HEK293T (cell line): ENCODE measurements at regions not wholly inside any gene's neighbourhood (a gene's known extent, or its start where the extent isn't known, plus 50 kb on each side); places are given as distances from the start of the nearest gene placed in this dataset.
A peak's percentile ranks its signal among the peaks of the same experiment; 100 is the strongest.

Experiments used
- CTCF ChIA-PET: fragments of 350-600 bp; formaldehyde crosslinking; extraction: SDS; loops from one replicate; lab custom pipeline; 2021; ENCODE audit warnings: antibody characterized with exemption, inconsistent platforms; lab: Yijun Ruan, JAX
- POLR2A ChIA-PET: fragments of 350-600 bp; formaldehyde crosslinking; extraction: SDS; loops from one replicate; lab custom pipeline; 2020; ENCODE audit warnings: antibody characterized with exemption, inconsistent platforms; lab: Yijun Ruan, JAX
- DNase-seq: peaks from one replicate; pipeline ENCODE4 v3.0.0; 2012; ENCODE audit warnings: mixed read lengths; ENCODE audit errors: extremely low spot score
- ARNT ChIP-seq: fragments of 450-650 bp; IDR thresholded peaks from 2 replicates; pipeline ENCODE4 v1.6.1; 2017; ENCODE audit warnings: mild to moderate bottlenecking
- BHLHE40 ChIP-seq: fragments of 450-650 bp; IDR thresholded peaks from 2 replicates; pipeline ENCODE4 v1.6.1; 2016; ENCODE audit warnings: mild to moderate bottlenecking, moderate library complexity, borderline replicate concordance
- CTBP1 ChIP-seq: fragments of 450-650 bp; IDR thresholded peaks from 2 replicates; pipeline ENCODE4 v1.6.1; 2016; ENCODE audit warnings: borderline replicate concordance
- ELF4 ChIP-seq: fragments of 450-650 bp; IDR thresholded peaks from 2 replicates; pipeline ENCODE4 v1.6.1; 2017; ENCODE audit warnings: antibody characterized with exemption
- FOXA1 ChIP-seq: fragments of 450-650 bp; IDR thresholded peaks from 2 replicates; pipeline ENCODE4 v1.6.1; 2016; ENCODE audit warnings: mild to moderate bottlenecking
- FOXK2 ChIP-seq: fragments of 450-650 bp; IDR thresholded peaks from 2 replicates; pipeline ENCODE4 v1.6.1; 2016; ENCODE audit warnings: mild to moderate bottlenecking
- FOXM1 ChIP-seq: fragments of 450-650 bp; IDR thresholded peaks from 2 replicates; pipeline ENCODE4 v1.6.1; 2017; ENCODE audit warnings: mild to moderate bottlenecking, borderline replicate concordance
- HDGF ChIP-seq: fragments of 450-650 bp; IDR thresholded peaks from 2 replicates; pipeline ENCODE4 v1.6.1; 2017; ENCODE audit warnings: antibody characterized with exemption, borderline replicate concordance
- L3MBTL2 ChIP-seq: fragments of 450-650 bp; conservative IDR thresholded peaks from 2 replicates; pipeline ENCODE4 v1.6.1; 2016; ENCODE audit warnings: mild to moderate bottlenecking
- LEF1 ChIP-seq: fragments of 450-650 bp; IDR thresholded peaks from 2 replicates; pipeline ENCODE4 v1.6.1; 2017; ENCODE audit warnings: mild to moderate bottlenecking, borderline replicate concordance
- NFRKB ChIP-seq: fragments of 450-650 bp; IDR thresholded peaks from 2 replicates; pipeline ENCODE4 v1.6.1; 2016; ENCODE audit warnings: mild to moderate bottlenecking, moderate library complexity
- PKNOX1 ChIP-seq: fragments of 450-650 bp; IDR thresholded peaks from 2 replicates; pipeline ENCODE4 v1.6.1; 2016
- SP1 ChIP-seq: fragments of 450-650 bp; IDR thresholded peaks from 2 replicates; pipeline ENCODE4 v1.6.1; 2017
- SUZ12 ChIP-seq: fragments of 450-650 bp; IDR thresholded peaks from 2 replicates; pipeline ENCODE4 v1.6.1; 2016; ENCODE audit warnings: mild to moderate bottlenecking
- TARDBP ChIP-seq: fragments of 450-650 bp; IDR thresholded peaks from 2 replicates; pipeline ENCODE4 v1.6.1; 2016
- ZNF384 ChIP-seq: fragments of 450-650 bp; IDR thresholded peaks from 2 replicates; pipeline ENCODE4 v1.6.1; 2016

- POLR2A ChIA-PET, result interaction anchor here (0.8 to 1.6 kb wide), 4 partner anchors 41 to 130 kb away, joined by 3 to 4 read pairs (median 4); partner anchors contain the start of gene NDUFA12
- CTCF ChIA-PET, result interaction anchor here (0.9 kb wide), 1 partner anchor 10 kb away, joined by 3 read pairs; no protein-coding TSS in a partner anchor
- TF ChIP-seq L3MBTL2 (no peak), ZNF384 (no peak), ARNT (no peak), FOXA1 (no peak), FOXM1 (no peak), LEF1 (no peak), SUZ12 (no peak), BHLHE40 (no peak), NFRKB (no peak), SP1 (no peak), HDGF (no peak), ELF4 (no peak), TARDBP (no peak), CTBP1 (no peak), FOXK2 (no peak), PKNOX1 (no peak)
- DNase-seq, result peak; percentile 75
Observed at GRCh38 chr12:94872971-94873733, 130.3 kb downstream of the NDUFA12 start.

GRCh38 chr12:94872671-94872970 is 130.9 kb downstream of the NDUFA12 start:
- CTCF ChIA-PET, result interaction anchor here (0.9 kb wide), 1 partner anchor 11 kb away, joined by 3 read pairs; no protein-coding TSS in a partner anchor
- TF ChIP-seq SUZ12 (no peak), FOXK2 (no peak), TARDBP (no peak), BHLHE40 (no peak), L3MBTL2 (no peak), NFRKB (no peak)
- DNase-seq, result no peak
- POLR2A ChIA-PET, result interaction anchor here (1.6 kb wide), 1 partner anchor 131 kb away, joined by 4 read pairs; the partner anchor contains the start of gene NDUFA12

GRCh38 chr12:94872007-94872653 is 131.4 kb downstream of the NDUFA12 start:
- ChIA-PET POLR2A (interaction anchor here (1.6 kb wide), 1 partner anchor 131 kb away, joined by 4 read pairs; the partner anchor contains the start of gene NDUFA12), CTCF (no interaction called here)
- no peak for TF ChIP-seq PKNOX1
- no peak for TF ChIP-seq TARDBP
- no peak for TF ChIP-seq NFRKB
- no peak for DNase-seq

GRCh38 chr12:94870511-94870910 is 133.0 kb downstream of the NDUFA12 start:
- POLR2A ChIA-PET, result no interaction called here
- CTCF ChIA-PET, result interaction anchor here (0.6 kb wide), 1 partner anchor 82 kb away, joined by 3 read pairs; no protein-coding TSS in a partner anchor
- TF ChIP-seq FOXK2 (no peak), FOXA1 (no peak)
- DNase-seq, result no peak

GRCh38 chr12:94868161-94868560 is 135.3 kb downstream of the NDUFA12 start:
- POLR2A ChIA-PET, result no interaction called here
- no peak for DNase-seq
- no peak for TF ChIP-seq L3MBTL2
- no peak for TF ChIP-seq FOXM1
- TF ChIP-seq HDGF, result no peak
- no peak for TF ChIP-seq SP1
- TF ChIP-seq FOXK2, result no peak
- TF ChIP-seq ARNT, result no peak
- TF ChIP-seq FOXA1, result no peak
- no peak for TF ChIP-seq SUZ12
- no peak for TF ChIP-seq TARDBP
- no peak for TF ChIP-seq PKNOX1
- TF ChIP-seq NFRKB, result no peak
- TF ChIP-seq LEF1, result no peak
- TF ChIP-seq BHLHE40, result no peak
- CTCF ChIA-PET, result interaction anchor here (0.7 kb wide), 1 partner anchor 20 kb away, joined by 3 read pairs; no protein-coding TSS in a partner anchor

- ChIA-PET CTCF (no interaction called here), POLR2A (no interaction called here)
- no peak for TF ChIP-seq L3MBTL2
- no peak for TF ChIP-seq CTBP1
- TF ChIP-seq ELF4, result no peak
- no peak for TF ChIP-seq SP1
- no peak for TF ChIP-seq FOXK2
- TF ChIP-seq LEF1, result no peak
- TF ChIP-seq ARNT, result no peak
- no peak for TF ChIP-seq HDGF
- TF ChIP-seq BHLHE40, result no peak
- TF ChIP-seq FOXA1, result no peak
- no peak for TF ChIP-seq TARDBP
- TF ChIP-seq ZNF384, result no peak
- no peak for TF ChIP-seq NFRKB
- no peak for TF ChIP-seq FOXM1
- TF ChIP-seq PKNOX1, result no peak
- TF ChIP-seq SUZ12, result no peak
- no peak for DNase-seq
Observed at GRCh38 chr12:94867066-94867855, 136.2 kb downstream of the NDUFA12 start.
